ENCODE measurements at regions not wholly inside any gene's neighbourhood (a gene's known extent, or its start where the extent isn't known, plus 50 kb on each side); places are given as distances from the start of the nearest gene placed in this dataset.

DNA sequence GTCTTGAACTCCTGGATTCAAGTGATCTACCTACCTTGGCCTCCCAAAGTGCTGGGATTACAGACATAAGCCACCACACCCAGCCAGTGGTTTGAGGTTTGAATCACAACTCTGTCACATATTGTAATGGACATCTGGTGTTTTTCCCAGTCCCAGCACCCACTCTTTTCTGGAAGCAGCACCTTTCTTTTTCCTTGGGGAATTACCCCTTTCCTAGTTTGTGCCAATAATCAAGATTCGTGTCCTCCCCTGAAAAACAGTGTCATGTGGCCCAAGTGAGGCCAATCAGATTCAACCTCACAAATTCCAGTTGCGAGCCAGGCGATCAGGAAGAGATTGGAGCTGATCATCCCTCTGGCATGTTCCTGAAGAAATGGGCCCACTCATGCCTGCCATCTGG is 71.7 kb upstream of the SGK1 start:
- TF ChIP-seq EZH2 (IDR thresholded peaks at IDR 0.05; ENCODE audit: insufficient read depth, poor library complexity, severe bottlenecking) (no peak), EZH2phosphoT487 (IDR thresholded peaks at IDR 0.05; ENCODE audit: insufficient read depth, low read depth) (no peak)
